ENCODE measurements at regions not wholly inside any gene's neighbourhood (a gene's known extent, or its start where the extent isn't known, plus 50 kb on each side); places are given as distances from the start of the nearest gene placed in this dataset.
A peak's percentile ranks its signal among the peaks of the same experiment; 100 is the strongest.

DNA sequence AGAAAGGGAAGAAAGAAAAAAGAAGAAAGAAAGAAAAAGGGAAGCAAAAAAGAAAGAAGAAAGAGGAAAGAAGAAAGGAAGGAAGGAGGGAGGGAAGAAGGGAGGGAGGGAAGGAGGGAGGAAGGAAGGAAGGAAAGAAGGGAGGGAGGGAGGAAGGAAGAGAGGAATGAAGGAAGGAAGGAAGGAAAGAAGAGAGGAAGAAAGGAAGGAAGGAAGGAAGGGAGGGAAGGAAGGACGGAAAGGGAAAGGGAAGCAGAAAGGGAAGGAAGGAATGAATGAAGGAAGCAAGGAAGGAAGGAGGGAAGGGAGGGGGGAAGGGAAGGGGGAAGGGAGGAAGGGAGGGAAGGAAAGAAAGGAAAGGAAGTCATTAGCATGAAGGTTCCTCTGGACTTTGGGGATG, 452.9 kb downstream of the TFAP2B start:
- Histone ChIP-seq H3K4me1 (peaks cover 0 to 8% of the 10 kb centered on the region in 2 donors), H3K27ac (no peak overlapping the region), H3K27me3 (no peaks in the 10 kb centered on the region), H3K36me3 (no peaks in the 10 kb centered on the region), H3K9me3 (no peaks in the 10 kb centered on the region), H3K4me3 (no peak overlapping the region)
- intact Hi-C loops (cut with DNase I), result no loop called here
- DNase-seq, result no peak
- ATAC-seq, result no peak
- TF ChIP-seq, protein P1, sequence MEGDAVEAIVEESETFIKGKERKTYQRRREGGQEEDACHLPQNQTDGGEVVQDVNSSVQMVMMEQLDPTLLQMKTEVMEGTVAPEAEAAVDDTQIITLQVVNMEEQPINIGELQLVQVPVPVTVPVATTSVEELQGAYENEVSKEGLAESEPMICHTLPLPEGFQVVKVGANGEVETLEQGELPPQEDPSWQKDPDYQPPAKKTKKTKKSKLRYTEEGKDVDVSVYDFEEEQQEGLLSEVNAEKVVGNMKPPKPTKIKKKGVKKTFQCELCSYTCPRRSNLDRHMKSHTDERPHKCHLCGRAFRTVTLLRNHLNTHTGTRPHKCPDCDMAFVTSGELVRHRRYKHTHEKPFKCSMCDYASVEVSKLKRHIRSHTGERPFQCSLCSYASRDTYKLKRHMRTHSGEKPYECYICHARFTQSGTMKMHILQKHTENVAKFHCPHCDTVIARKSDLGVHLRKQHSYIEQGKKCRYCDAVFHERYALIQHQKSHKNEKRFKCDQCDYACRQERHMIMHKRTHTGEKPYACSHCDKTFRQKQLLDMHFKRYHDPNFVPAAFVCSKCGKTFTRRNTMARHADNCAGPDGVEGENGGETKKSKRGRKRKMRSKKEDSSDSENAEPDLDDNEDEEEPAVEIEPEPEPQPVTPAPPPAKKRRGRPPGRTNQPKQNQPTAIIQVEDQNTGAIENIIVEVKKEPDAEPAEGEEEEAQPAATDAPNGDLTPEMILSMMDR (IDR thresholded peaks at IDR 0.05), result no peak

DNA sequence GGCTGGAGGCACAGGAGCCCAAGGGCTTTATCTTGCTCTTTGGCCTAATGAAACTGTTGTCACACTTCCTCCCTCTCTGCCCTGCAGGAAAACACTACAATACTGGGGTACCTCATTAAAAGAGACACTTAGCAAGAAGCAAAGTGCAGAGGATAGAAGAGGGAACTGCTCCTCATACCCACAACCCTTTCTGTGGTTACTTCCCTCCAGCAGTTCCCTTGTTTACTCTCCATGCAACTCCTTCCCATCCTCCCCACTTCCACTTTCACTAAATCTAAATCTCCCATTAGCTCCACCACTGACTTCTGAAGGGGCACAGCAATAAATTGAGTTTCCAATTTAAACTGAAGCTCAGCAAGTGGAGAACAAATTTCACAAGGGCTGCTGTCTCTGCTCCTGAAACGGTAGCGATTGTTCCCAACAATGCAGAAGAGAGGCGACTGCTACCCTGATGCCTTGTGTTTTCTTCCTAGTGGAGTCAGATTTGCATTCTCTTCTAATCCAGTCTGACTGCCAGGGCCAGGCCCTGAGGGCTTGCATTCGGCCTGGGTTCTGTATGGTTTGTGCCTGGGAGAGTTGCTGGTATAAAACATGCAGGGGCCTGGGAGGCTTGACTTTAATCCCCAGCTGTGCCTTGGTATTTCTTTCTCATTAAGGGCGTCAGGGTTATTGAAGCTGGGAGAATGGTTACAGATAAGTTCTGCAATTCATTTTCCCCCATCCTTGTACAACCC, 454.7 kb downstream of the TFAP2B start:
- Histone ChIP-seq H3K4me1 (peaks cover 0 to 8% of the 10 kb centered on the region in 2 donors), H3K27me3 (no peaks in the 10 kb centered on the region), H3K4me3 (no peak overlapping the region), H3K27ac (peak overlapping the region in 1 of 2 donors; percentile 53), H3K9me3 (no peaks in the 10 kb centered on the region), H3K36me3 (no peaks in the 10 kb centered on the region)
- TF ChIP-seq, protein P1 (IDR thresholded peaks at IDR 0.05), result no peak
- ATAC-seq (peak; percentile 78), DNase-seq (peak in 1 of 4 donors; percentile 7)
- intact Hi-C loops (cut with DNase I), result no loop called here

DNA sequence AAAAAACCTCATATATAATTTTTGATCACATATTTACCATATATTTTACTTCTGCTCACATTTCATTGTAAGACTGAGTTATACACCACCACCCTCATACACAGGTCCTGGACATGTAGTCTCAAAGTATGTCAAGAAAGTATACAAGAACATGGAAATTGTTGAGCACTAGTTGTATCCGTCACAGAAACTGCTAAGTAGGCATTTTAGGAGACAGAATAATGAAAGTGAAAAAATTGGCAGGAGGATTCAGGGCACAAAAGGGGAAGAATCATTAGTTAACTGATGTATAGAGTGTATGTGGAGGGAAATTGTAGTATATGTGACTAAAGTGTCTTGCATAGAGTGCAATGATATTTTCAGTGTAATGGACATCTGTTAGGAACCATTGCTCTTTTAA, 458.8 kb downstream of the TFAP2B start:
- intact Hi-C loops (cut with DNase I), result no loop called here
- Histone ChIP-seq H3K4me3 (no peak overlapping the region), H3K9me3 (no peaks in the 10 kb centered on the region), H3K36me3 (no peaks in the 10 kb centered on the region), H3K27me3 (no peaks in the 10 kb centered on the region), H3K27ac (no peak overlapping the region), H3K4me1 (peaks cover 0 to 8% of the 10 kb centered on the region in 2 donors)
- TF ChIP-seq, protein P1 (IDR thresholded peaks at IDR 0.05), result no peak
- ATAC-seq (no peak), DNase-seq (no peak)

DNA sequence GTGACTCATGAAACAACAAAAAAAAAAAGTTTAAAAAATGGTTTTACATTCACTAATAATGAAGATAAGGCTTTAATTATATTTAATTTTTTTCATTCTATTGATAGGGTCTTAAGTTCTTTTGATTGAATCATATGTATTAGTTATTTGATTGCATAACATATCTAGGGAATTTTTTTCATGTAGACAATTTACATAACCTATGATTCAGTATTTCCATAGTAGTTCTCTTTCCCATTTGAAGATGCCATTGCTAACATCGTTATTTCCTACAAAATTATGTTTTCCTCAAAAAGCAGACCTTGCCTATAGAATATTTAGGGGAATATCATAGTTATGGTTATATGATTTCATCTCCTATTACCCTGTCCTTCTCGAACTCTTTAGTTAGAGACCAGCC, 463.4 kb downstream of the TFAP2B start:
- no peaks in the 10 kb centered on the region for H3K27me3 ChIP-seq
- no peaks in the 10 kb centered on the region for H3K9me3 ChIP-seq
- no peak overlapping the region for H3K4me3 ChIP-seq
- H3K36me3 ChIP-seq, result no peaks in the 10 kb centered on the region
- DNase-seq (no peak), ATAC-seq (no peak)
- H3K27ac ChIP-seq, result no peak overlapping the region
- H3K4me1 ChIP-seq, result no peaks in the 10 kb centered on the region
- intact Hi-C loops (cut with DNase I), result no loop called here
- TF ChIP-seq, protein P1 (IDR thresholded peaks at IDR 0.05), result no peak

DNA sequence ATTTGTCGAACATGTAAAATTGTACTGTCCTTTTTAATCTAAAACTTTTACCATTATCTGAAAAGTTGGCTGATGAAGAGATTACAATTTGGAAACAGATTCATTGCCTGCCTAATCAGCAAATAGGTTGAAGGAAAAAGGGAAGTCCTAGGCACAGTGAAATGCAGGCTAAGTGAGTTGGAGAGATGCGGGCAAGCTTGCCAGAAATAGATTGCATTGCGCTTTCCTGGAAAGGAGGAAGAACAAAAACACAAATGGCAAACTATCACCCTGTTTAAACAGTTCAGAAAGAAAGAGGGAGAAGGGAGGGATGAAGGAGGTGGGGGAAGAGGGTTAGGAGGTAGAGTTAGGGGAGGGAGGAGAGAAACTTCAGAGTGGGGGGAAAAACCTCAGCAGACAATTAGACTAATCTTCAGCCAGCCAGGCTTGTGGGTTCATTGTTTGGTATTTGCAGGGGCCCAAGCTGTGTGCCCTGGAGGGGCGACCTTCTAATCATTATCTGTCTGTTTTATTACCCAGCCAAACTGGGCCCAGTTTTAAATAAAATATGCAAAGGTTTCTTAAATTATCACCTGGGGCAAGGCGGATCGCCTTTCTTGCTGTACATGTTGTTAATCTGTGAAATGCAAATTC, 465.2 kb downstream of the TFAP2B start:
- no peak for DNase-seq
- Histone ChIP-seq H3K36me3 (no peaks in the 10 kb centered on the region), H3K4me1 (no peaks in the 10 kb centered on the region), H3K9me3 (no peaks in the 10 kb centered on the region), H3K4me3 (no peak overlapping the region), H3K27me3 (no peaks in the 10 kb centered on the region), H3K27ac (no peak overlapping the region)
- intact Hi-C loops (cut with DNase I), result no loop called here
- TF ChIP-seq, protein P1 (IDR thresholded peaks at IDR 0.05), result no peak
- no peak for ATAC-seq

Data from left lung (tissue), 4 donors.